IMR-90 (cell line): ENCODE measurements at regions not wholly inside any gene's neighbourhood (a gene's known extent, or its start where the extent isn't known, plus 50 kb on each side); places are given as distances from the start of the nearest gene placed in this dataset.

ENCODE experiments used
- CEBPB ChIP-seq: IDR thresholded peaks from 2 replicates; pipeline ENCODE4 v1.6.1; 2012; ENCODE audit warnings: low read depth, low read length, improper control_type of control experiment
- ELK1 ChIP-seq: fragments of 150-350 bp; IDR thresholded peaks from 2 replicates; pipeline ENCODE4 v1.6.1; 2016; ENCODE audit warnings: low read depth, mild to moderate bottlenecking, low read length, moderate library complexity, borderline replicate concordance
- MAFK ChIP-seq: IDR thresholded peaks from 2 replicates; pipeline ENCODE4 v1.6.1; 2012; ENCODE audit warnings: low read depth, low read length, improper control_type of control experiment
- POLR2A ChIP-seq: IDR thresholded peaks from 2 replicates; pipeline ENCODE4 v1.6.1; 2012; ENCODE audit warnings: mild to moderate bottlenecking, low read depth, low read length
- RAD21 ChIP-seq: IDR thresholded peaks from 2 replicates; pipeline ENCODE4 v1.6.1; 2012; ENCODE audit warnings: low read length, improper control_type of control experiment
- RCOR1 ChIP-seq: IDR thresholded peaks from 2 replicates; pipeline ENCODE4 v1.6.1; 2012; ENCODE audit warnings: mild to moderate bottlenecking, low read length, improper control_type of control experiment; ENCODE audit not compliant: insufficient replicate concordance
- RFX5 ChIP-seq: IDR thresholded peaks from 2 replicates; pipeline ENCODE4 v1.8.0; 2012; ENCODE audit warnings: low read depth, mild to moderate bottlenecking, low read length, moderate library complexity
- SMC3 ChIP-seq: fragments of 150-350 bp; IDR thresholded peaks from 2 replicates; pipeline ENCODE4 v1.6.1; 2016; ENCODE audit warnings: low read depth, mild to moderate bottlenecking, antibody characterized with exemption, low read length, moderate library complexity
- TF ChIP-seq, protein P1 (sequence below): conservative IDR thresholded peaks from 2 replicates; pipeline ENCODE4 v1.5.1; 2012; ENCODE audit warnings: mild to moderate bottlenecking, low read depth, low read length, improper control_type of control experiment

DNA sequence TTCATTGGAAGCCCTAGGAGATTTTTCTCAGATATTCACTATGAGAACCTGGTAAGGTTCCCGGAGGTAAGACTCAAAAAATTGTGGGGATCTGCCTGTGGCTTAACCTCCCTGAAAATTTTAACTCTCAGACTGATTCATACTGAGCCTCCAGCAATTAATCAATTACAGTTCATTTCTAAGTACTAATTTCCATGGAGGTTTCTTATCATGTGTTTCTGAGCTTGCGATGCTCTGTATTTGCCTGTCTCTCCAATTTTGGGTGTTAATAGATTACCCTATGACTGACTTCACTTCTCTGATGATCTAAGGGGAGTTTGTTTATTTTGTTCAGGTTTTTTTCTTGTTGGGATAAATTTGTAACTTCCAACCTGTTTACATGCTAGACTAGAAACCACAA, 215.4 kb upstream of the TMEM196 start:
- TF ChIP-seq, protein P1, sequence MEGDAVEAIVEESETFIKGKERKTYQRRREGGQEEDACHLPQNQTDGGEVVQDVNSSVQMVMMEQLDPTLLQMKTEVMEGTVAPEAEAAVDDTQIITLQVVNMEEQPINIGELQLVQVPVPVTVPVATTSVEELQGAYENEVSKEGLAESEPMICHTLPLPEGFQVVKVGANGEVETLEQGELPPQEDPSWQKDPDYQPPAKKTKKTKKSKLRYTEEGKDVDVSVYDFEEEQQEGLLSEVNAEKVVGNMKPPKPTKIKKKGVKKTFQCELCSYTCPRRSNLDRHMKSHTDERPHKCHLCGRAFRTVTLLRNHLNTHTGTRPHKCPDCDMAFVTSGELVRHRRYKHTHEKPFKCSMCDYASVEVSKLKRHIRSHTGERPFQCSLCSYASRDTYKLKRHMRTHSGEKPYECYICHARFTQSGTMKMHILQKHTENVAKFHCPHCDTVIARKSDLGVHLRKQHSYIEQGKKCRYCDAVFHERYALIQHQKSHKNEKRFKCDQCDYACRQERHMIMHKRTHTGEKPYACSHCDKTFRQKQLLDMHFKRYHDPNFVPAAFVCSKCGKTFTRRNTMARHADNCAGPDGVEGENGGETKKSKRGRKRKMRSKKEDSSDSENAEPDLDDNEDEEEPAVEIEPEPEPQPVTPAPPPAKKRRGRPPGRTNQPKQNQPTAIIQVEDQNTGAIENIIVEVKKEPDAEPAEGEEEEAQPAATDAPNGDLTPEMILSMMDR = no peak
- TF ChIP-seq RCOR1 (no peak), RFX5 (no peak), SMC3 (no peak), RAD21 (no peak), MAFK (no peak), CEBPB (no peak), POLR2A (no peak), ELK1 (no peak)
